ENCODE measurements at regions not wholly inside any gene's neighbourhood (a gene's known extent, or its start where the extent isn't known, plus 50 kb on each side); places are given as distances from the start of the nearest gene placed in this dataset.

- Mint-ChIP-seq H3K36me3 (peaks cover 4 to 7% of the 10 kb centered on the region in 2 donors), H3K9me3 (peaks cover 15 to 38% (median 28%) of the 10 kb centered on the region in 7 donors)
- no peaks in the 10 kb centered on the region for H3K36me3 ChIP-seq (replicated peaks in 1 of 2; ENCODE audit: control insufficient read depth in 1 of 2, insufficient read depth in 2 of 2, low read length in 2 of 2)
Observed at GRCh38 chr12:46507766-46508165, 135.2 kb upstream of the SLC38A2 start.

GRCh38 chr12:46506961-46507360 lies 134.4 kb upstream of the SLC38A2 start:
- H3K4me3 Mint-ChIP-seq: no peak overlapping the region
- no peak overlapping the region for H3K4me3 ChIP-seq (replicated peaks in 1 of 3; ENCODE audit: low read depth in 2 of 3, low read length in 3 of 3)
- H3K4me1 Mint-ChIP-seq: no peaks in the 10 kb centered on the region
- intact Hi-C loops (cut with micrococcal nuclease): no loop called here
- no peaks in the 10 kb centered on the region for H3K36me3 ChIP-seq (replicated peaks in 1 of 2; ENCODE audit: control insufficient read depth in 1 of 2, insufficient read depth in 2 of 2, low read length in 2 of 2)
- H3K9ac ChIP-seq (ENCODE audit: insufficient read depth, low read length, poor library complexity, severe bottlenecking): no peak overlapping the region
- TF ChIP-seq CTCF (IDR thresholded peaks at IDR 0.05): no peak
- H4K20me1 ChIP-seq (ENCODE audit: insufficient read depth, low read length): no peaks in the 10 kb centered on the region
- WGBS (ENCODE audit: insufficient coverage): 100% methylated on average over 1 of the region's 1 CpG
- DNase-seq: no peak
- H3K79me2 ChIP-seq (ENCODE audit: insufficient read depth, low read length): no peaks in the 10 kb centered on the region
- H3K4me1 ChIP-seq (ENCODE audit: control insufficient read depth in 1 of 2, insufficient read depth in 2 of 2, low read length in 2 of 2): no peaks in the 10 kb centered on the region
- no peak overlapping the region for H3K27ac ChIP-seq (ENCODE audit: low read depth in 1 of 2, low read length in 2 of 2)
- no peaks in the 10 kb centered on the region for H3K27me3 ChIP-seq (ENCODE audit: control insufficient read depth in 2 of 2, insufficient read depth in 2 of 2, low read length in 2 of 2)
- no peak overlapping the region for H3K4me2 ChIP-seq (replicated peaks; ENCODE audit: extremely low read depth, low read length, poor library complexity, severe bottlenecking)
- H3K36me3 Mint-ChIP-seq: peaks cover 4 to 7% of the 10 kb centered on the region in 2 donors
- peaks cover 17 to 40% (median 28%) of the 10 kb centered on the region in 7 donors for H3K9me3 Mint-ChIP-seq
- H3K27ac Mint-ChIP-seq: no peak overlapping the region
- no peak overlapping the region for H2AFZ ChIP-seq (ENCODE audit: insufficient read depth, low read depth, low read length, poor library complexity, severe bottlenecking)
- peaks cover 0 to 1% (median 0%) of the 10 kb centered on the region in 3 donors for H3K27me3 Mint-ChIP-seq (ENCODE audit: low read depth in 3 of 3)
- peaks cover 11 to 12% of the 10 kb centered on the region in 2 donors for H3K9me3 ChIP-seq (replicated peaks in 1 of 2; ENCODE audit: control insufficient read depth in 1 of 2, insufficient read depth in 1 of 2, low read length in 2 of 2)

More at GRCh38 chr12:46507766-46508165, 135.2 kb upstream of the SLC38A2 start:
- no peak overlapping the region for H3K27ac ChIP-seq (ENCODE audit: low read depth in 1 of 2, low read length in 2 of 2)
- no peak overlapping the region for H3K4me3 ChIP-seq (replicated peaks in 1 of 3; ENCODE audit: low read depth in 2 of 3, low read length in 3 of 3)
- no peak for TF ChIP-seq CTCF (IDR thresholded peaks at IDR 0.05)
- intact Hi-C loops (cut with micrococcal nuclease): no loop called here
- H3K9me3 ChIP-seq (replicated peaks in 1 of 2; ENCODE audit: control insufficient read depth in 1 of 2, insufficient read depth in 1 of 2, low read length in 2 of 2): peaks cover 11 to 12% of the 10 kb centered on the region in 2 donors
- H4K20me1 ChIP-seq (ENCODE audit: insufficient read depth, low read length): no peaks in the 10 kb centered on the region
- Mint-ChIP-seq H3K27ac (no peak overlapping the region), H3K27me3 (ENCODE audit: low read depth in 3 of 3) (peaks cover 0 to 1% (median 0%) of the 10 kb centered on the region in 3 donors), H3K4me1 (no peaks in the 10 kb centered on the region), H3K4me3 (no peak overlapping the region)
- no peak overlapping the region for H2AFZ ChIP-seq (ENCODE audit: insufficient read depth, low read depth, low read length, poor library complexity, severe bottlenecking)
- no peaks in the 10 kb centered on the region for H3K4me1 ChIP-seq (ENCODE audit: control insufficient read depth in 1 of 2, insufficient read depth in 2 of 2, low read length in 2 of 2)
- DNase-seq: no peak
- no peaks in the 10 kb centered on the region for H3K27me3 ChIP-seq (ENCODE audit: control insufficient read depth in 2 of 2, insufficient read depth in 2 of 2, low read length in 2 of 2)
- H3K79me2 ChIP-seq (ENCODE audit: insufficient read depth, low read length): no peaks in the 10 kb centered on the region
- no peak overlapping the region for H3K4me2 ChIP-seq (replicated peaks; ENCODE audit: extremely low read depth, low read length, poor library complexity, severe bottlenecking)
- H3K9ac ChIP-seq (ENCODE audit: insufficient read depth, low read length, poor library complexity, severe bottlenecking): no peak overlapping the region

Data from CD14-positive monocyte (primary cell).